AG09319 (cell line): ENCODE measurements at regions not wholly inside any gene's neighbourhood (a gene's known extent, or its start where the extent isn't known, plus 50 kb on each side); places are given as distances from the start of the nearest gene placed in this dataset.

Source experiments
- DNase-seq: peaks from one replicate; pipeline ENCODE4 v3.0.0-alpha.2; 2010; ENCODE audit warnings: low read depth; ENCODE audit errors: extremely low read depth
- TF ChIP-seq, protein P1 (sequence below): IDR thresholded peaks from 2 replicates; pipeline ENCODE4 v1.5.1; 2011; ENCODE audit warnings: low read depth, mild to moderate bottlenecking, inconsistent platforms, low read length, moderate library complexity

DNA sequence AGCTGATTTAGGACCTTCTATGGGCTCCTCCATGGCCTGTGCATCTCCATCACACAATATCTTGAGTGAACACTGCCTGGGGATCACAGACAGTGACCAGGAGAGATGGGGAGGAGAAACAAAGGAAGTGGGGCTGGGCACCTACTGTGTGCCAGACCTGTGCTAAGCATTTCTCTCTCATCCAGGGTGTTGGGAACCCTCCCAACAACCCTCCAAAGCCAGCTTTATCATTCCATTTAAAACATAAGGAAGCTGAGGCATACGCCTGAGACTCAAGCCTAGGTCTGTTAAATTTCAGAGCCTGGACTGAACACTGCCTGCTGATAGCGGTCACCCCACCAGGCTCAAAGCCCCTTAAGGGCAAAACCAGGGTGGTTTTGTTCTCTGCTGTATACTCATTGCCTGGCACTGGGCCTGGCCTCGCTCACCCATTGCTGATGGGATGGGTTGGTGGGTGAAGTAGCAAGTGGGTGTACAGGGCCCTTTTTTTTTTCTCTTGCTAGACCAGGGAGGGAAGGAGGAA lies 130.1 kb downstream of the MN1 start:
- TF ChIP-seq, protein P1, sequence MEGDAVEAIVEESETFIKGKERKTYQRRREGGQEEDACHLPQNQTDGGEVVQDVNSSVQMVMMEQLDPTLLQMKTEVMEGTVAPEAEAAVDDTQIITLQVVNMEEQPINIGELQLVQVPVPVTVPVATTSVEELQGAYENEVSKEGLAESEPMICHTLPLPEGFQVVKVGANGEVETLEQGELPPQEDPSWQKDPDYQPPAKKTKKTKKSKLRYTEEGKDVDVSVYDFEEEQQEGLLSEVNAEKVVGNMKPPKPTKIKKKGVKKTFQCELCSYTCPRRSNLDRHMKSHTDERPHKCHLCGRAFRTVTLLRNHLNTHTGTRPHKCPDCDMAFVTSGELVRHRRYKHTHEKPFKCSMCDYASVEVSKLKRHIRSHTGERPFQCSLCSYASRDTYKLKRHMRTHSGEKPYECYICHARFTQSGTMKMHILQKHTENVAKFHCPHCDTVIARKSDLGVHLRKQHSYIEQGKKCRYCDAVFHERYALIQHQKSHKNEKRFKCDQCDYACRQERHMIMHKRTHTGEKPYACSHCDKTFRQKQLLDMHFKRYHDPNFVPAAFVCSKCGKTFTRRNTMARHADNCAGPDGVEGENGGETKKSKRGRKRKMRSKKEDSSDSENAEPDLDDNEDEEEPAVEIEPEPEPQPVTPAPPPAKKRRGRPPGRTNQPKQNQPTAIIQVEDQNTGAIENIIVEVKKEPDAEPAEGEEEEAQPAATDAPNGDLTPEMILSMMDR = no peak
- DNase-seq = no peak

DNA sequence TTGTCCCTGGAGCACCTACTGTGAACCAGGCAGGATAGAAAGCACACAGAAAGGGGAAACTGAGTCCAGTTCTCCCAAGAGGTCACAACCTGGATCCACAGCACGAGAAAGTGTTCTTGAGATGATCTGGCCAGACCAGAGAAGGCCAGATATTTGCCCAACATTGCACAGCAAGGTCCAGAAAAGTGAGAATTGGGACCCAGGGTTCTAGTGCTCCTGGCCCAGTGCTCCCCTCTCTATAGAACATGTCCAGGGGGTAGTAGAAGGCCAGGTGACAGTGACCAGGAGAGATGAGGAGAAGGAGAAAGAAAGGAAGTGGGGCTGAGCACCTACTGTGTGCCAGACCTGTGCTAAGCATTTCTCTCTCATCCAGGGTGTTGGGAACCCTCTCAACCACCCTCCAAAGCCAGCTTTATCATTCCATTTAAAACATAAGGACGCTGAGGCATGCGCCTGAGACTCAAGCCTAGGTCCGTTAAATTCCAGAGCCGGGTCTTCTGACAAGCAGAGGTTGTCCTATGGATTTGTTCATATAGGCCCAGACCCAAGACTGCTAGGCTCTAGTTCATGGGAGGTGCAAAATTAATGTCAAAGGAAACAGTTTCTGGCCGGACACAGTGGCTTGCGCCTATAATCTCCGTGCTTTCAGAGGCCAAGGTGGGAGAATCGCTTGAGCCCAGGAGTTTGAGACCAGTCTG lies 128.7 kb downstream of the MN1 start:
- TF ChIP-seq, protein P1 = no peak

DNA sequence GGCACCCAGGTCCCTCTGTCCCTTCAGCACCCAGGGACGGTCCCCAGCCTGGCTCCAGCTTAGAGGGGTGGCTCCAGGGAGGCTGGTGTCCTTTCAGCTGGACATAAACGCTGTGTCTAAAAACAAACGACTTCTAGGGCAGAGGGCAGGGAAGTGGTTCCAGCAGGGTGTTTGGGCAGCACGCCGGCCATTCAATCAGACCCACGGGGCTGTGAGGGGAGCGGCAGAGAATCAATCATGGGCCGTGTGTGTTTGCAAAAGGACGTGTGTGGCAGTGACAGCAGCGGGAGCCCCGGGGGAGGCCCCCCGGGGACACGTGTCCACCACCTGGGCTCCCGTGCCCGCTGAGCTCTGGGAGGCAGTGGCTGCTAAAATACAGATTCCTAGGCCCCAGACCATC lies 127.7 kb downstream of the MN1 start:
- no peak for DNase-seq
- TF ChIP-seq, protein P1 = no peak

More for the DNA sequence above, 128.7 kb downstream of the MN1 start:
- no peak for DNase-seq

DNA sequence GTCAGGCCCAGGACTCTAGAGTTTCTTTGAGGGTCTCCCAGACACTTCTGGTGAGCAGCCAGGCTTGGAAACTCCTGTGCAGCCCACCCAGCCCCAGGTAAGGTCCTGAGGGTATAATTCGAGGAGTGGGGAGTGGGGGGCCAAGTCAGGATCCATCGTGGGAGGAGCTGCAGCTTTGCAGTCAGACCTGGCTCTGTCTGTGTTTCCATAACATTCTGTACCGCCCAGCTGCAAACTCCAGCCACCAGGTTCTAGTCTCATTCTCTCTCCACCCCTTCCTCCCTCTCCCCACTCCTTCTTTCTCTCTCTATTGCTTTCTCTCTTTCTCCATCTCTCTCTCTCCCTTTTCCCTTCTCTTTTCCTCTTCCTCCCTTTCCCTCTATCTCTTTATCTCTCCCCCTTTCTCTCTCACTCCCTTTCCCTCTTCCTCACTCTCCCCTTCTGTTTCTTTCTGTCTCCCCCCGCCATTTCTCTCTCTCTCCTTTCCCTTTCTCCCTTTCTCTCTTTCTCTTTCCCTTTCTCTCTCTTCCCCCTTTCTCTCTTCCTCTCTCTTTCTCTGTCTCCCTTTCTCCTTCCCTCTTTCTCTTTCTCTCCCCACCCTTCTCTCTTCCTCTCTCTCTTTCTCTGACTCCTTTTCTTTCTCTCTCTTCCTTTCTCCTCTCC lies 127.2 kb downstream of the MN1 start:
- TF ChIP-seq, protein P1 = no peak
- DNase-seq = no peak

DNA sequence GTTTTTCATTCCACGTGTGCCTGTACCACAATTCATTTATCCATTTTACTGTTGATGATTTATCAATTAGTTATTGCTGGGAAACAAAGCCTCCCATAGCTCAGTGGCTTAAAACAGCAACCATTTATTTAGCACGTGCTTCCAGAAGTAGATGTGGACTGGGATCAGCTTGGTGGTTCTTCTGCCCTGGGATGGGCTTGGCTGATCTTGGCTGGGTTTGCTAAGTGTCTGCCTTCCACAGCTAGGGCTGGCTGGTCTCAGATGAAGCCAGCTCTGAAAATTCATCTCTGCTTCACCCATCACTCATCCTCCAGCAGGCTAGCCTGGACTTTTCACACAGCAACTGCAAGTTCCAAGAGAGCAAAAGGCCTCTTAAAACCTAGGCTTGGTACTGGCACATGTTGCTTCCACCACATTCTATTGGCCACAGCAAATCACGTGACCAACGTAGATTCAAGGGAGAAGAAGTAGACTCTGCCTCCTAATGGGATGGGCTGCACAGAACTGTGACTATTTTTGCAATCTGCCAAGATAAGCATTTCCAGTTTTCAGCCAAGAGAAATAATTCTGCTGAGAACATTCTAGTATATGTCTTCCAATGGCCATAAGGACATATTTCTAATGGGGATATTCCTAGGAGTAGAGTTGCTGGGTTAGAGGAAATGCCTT lies 124.9 kb downstream of the MN1 start:
- no peak for DNase-seq
- TF ChIP-seq, protein P1 = no peak

DNA sequence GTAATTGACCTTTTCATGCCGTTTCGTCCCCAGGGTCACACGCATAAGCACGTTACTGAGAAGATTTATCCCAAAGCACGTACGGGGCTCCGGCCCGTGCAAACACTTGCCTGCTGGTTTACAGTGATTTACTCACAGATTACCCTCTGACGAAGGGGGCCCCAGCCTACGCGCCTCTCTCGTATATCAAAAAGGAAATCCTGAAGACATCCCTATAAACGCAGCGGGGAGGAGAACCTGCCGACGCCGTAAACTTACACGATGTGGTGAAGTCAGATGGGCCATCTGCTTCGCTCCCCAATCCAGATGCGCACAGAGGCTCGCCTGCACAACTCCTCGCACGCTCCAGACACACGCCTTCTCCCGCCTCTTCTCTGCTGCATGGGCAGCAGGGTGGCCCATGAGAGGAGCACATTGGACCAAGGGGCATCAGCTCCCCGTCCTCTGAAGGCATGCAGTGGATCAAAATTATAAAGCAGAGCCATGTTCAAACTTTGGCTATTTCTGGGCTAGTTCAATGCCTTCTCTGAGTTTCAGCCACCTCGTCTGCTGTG lies 123.6 kb downstream of the MN1 start:
- DNase-seq = no peak
- TF ChIP-seq, protein P1 = no peak
